ENCODE measurements at regions not wholly inside any gene's neighbourhood (a gene's known extent, or its start where the extent isn't known, plus 50 kb on each side); places are given as distances from the start of the nearest gene placed in this dataset.

GRCh38 chr7:19404912-19405329 is 259.7 kb upstream of the FERD3L start:
- TF ChIP-seq CTCF (IDR thresholded peaks at IDR 0.05) (no peak), POLR2A (IDR thresholded peaks at IDR 0.05) (no peak), EP300 (IDR thresholded peaks at IDR 0.05) (no peak)

Data from gastroesophageal sphincter (tissue), 3 donors.